ENCODE measurements at regions not wholly inside any gene's neighbourhood (a gene's known extent, or its start where the extent isn't known, plus 50 kb on each side); places are given as distances from the start of the nearest gene placed in this dataset.

- ChIA-PET CTCF (no interaction called here), POLR2A (no interaction called here)
- no peak for DNase-seq (ENCODE audit: low read depth)
- peak; percentile 12; the same call in 1 of the 2 replicates for TF ChIP-seq CTCF (IDR thresholded peaks at IDR 0.05; ENCODE audit: insufficient read depth, low read depth, low read length)
- Histone ChIP-seq H3K4me3 (ENCODE audit: low read depth, low read length) (no peak overlapping the region), H3K36me3 (ENCODE audit: control insufficient read depth, insufficient read depth, low read length) (no peaks in the 10 kb centered on the region), H3K27me3 (ENCODE audit: control insufficient read depth, insufficient read depth, low read length) (no peaks in the 10 kb centered on the region)
Observed at GRCh38 chr19:31459430-31459829, 110.2 kb upstream of the TSHZ3 start.

GRCh38 chr19:31461814-31462539, 112.7 kb upstream of the TSHZ3 start:
- Histone ChIP-seq H3K27me3 (ENCODE audit: control insufficient read depth, insufficient read depth, low read length) (no peaks in the 10 kb centered on the region), H3K36me3 (ENCODE audit: control insufficient read depth, insufficient read depth, low read length) (no peaks in the 10 kb centered on the region), H3K4me3 (ENCODE audit: low read depth, low read length) (no peak overlapping the region)
- DNase-seq (ENCODE audit: low read depth) = no peak
- peak; percentile 31; the same call in 1 of the 2 replicates for TF ChIP-seq CTCF (IDR thresholded peaks at IDR 0.05; ENCODE audit: insufficient read depth, low read depth, low read length)
- CTCF ChIA-PET = interaction anchor here (0.7 kb wide), 1 partner anchor 498 kb away, joined by 3 read pairs; no protein-coding TSS in a partner anchor
- POLR2A ChIA-PET = no interaction called here

- Histone ChIP-seq H3K4me3 (ENCODE audit: low read depth, low read length) (no peak overlapping the region), H3K27me3 (ENCODE audit: control insufficient read depth, insufficient read depth, low read length) (no peaks in the 10 kb centered on the region), H3K36me3 (ENCODE audit: control insufficient read depth, insufficient read depth, low read length) (no peaks in the 10 kb centered on the region)
- POLR2A ChIA-PET = no interaction called here
- CTCF ChIA-PET = interaction anchor here (0.5 kb wide), 1 partner anchor 111 kb away, joined by 3 read pairs; no protein-coding TSS in a partner anchor
- no peak for DNase-seq (ENCODE audit: low read depth)
- TF ChIP-seq CTCF (IDR thresholded peaks at IDR 0.05; ENCODE audit: insufficient read depth, low read depth, low read length) = no peak
Observed at GRCh38 chr19:31470229-31470939, 121.1 kb upstream of the TSHZ3 start.

- Histone ChIP-seq H3K36me3 (ENCODE audit: control insufficient read depth, insufficient read depth, low read length) (no peaks in the 10 kb centered on the region), H3K27me3 (ENCODE audit: control insufficient read depth, insufficient read depth, low read length) (no peaks in the 10 kb centered on the region), H3K4me3 (ENCODE audit: low read depth, low read length) (no peak overlapping the region)
- ChIA-PET POLR2A (no interaction called here), CTCF (no interaction called here)
- DNase-seq (ENCODE audit: low read depth) = no peak
- TF ChIP-seq CTCF (IDR thresholded peaks at IDR 0.05; ENCODE audit: insufficient read depth, low read depth, low read length) = no peak
Observed at GRCh38 chr19:31470952-31471351, 121.7 kb upstream of the TSHZ3 start.

GRCh38 chr19:31478241-31478640, 129.0 kb upstream of the TSHZ3 start:
- CTCF ChIA-PET = no interaction called here
- POLR2A ChIA-PET = no interaction called here
- no peaks in the 10 kb centered on the region for H3K36me3 ChIP-seq (ENCODE audit: control insufficient read depth, insufficient read depth, low read length)
- H3K4me3 ChIP-seq (ENCODE audit: low read depth, low read length) = no peak overlapping the region
- DNase-seq (ENCODE audit: low read depth) = no peak
- no peak for TF ChIP-seq CTCF (IDR thresholded peaks at IDR 0.05; ENCODE audit: insufficient read depth, low read depth, low read length)
- no peaks in the 10 kb centered on the region for H3K27me3 ChIP-seq (ENCODE audit: control insufficient read depth, insufficient read depth, low read length)

Data from BJ (cell line).